Activated CD8-positive, alpha-beta memory T cell treated with anti-CD3 and anti-CD28 coated beads, Interleukin-2, amount 50 U/mL, for 1 hour (primary cell): ENCODE measurements at regions not wholly inside any gene's neighbourhood (a gene's known extent, or its start where the extent isn't known, plus 50 kb on each side); places are given as distances from the start of the nearest gene placed in this dataset.

Experiments used
- DNase-seq: peaks from one replicate; pipeline ENCODE4 v3.0.0-alpha.2; 2020; ENCODE audit errors: extremely low read depth

DNA sequence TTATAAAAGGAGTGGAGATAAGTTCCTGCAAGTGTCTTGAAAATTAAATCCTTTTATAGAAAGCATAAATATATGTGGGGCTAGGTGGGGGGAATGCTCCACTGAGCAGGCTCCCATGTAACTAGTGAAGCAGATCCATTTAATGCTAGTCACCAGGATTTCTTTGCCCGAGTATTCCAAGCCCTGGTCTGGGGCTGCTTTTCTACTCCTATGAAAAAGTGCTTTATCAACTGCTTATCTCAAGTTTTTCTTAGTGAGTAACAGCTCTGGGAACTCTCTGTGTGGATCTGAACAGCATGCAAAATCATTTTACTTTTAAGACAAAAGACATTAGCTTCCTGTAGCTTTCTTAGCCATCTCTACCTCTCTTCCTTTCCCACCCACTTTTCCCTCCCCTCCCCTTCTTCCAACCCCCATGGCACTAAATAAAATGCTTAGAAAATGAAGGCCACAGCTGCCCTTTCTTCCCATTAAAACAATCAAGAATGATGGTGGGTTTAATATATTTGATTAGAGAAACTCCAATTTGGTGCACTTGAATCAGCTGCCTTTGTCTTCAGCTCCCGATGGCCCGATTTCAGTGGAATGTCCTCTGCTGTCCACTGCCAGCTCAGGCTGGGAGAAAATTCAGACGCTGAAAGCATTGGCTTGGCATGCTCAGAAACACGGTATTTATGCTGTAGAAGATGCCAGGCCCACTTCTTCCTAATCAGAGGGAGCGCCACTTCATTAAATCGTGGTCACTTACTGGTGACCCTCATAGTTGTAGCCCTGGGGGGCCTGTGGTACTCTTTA is 475.1 kb downstream of the FOXO1 start:
- no peak for DNase-seq

DNA sequence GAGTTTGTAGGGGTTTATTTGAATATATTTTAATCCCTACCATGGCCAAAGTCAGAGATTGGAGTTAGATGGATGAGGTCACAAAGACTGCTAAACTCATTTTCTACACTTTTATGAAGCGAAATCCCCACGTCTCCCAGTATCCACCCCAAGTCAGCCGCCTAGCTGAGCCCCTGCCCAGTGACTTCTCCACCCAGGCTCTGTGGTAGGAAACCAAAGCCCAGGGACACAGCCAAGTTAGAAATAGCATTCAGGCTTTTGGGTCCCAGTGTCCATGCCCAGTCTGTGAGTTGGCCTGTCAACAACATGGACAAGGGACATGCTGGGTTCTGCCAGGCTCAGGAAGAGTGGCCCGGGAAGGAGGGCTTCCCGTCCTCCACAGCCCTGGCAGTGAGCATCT is 474.0 kb downstream of the FOXO1 start:
- no peak for DNase-seq

DNA sequence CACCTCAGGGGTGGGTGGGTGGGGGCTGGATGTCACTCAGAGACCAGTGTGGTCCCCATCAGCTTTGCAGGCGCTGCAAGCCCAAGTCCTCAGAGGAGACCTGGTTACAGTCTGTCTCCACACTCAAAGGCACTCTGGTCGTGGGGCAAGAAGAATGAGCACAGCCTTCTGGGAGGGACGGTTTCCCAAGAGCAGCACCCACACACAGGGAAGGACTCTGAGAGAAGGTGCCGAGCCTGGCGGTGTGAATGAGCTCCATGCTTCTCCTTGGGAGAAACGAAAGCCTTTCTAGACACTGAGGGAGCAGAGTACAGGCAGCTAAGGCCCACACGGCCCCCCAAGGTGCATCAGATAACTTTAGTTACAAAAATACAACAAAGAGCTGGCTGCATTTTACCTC is 473.6 kb downstream of the FOXO1 start:
- DNase-seq: no peak

DNA sequence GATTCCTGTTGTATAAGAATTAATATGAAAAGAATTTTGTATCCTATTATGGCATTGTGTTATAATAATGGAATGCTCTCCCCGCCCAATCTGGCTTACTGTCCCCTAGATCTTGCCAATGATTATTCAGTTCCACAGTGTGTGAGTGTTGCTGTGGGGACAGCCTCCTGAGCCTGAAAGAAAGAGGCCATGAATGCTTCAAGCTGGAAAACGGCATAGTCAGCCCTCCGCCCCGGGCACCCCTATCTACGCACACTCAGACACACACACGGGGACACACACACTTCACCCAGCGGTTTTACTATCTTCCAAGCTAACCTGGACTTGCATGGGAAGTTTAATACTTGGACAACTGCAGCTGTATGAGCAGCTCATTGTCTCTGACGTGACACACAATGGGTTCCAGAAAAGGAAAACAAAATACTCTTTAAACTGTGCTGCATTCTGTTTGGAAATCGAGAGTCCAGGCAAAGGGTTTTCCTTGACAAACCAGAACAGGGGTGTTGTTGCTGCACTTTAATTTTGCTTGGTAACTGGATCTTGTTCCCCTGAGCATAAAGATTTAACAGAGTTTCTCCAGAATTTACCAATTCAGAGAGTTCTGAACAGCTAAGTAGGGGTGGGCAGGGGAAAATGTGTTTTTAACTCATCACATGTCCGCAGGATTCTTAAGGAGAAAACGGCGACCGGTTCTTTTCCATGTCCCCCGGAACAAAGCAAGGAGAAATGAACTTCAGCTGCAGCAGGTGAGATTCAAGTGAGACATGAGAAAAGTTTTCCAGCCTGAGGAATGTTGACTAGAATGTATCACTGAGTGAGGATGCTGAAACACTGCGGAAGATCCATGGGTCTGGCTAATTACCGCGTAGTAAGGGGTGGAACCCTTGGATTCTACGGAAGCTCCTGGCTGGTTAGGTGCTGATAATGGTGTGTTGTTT is 472.9 kb downstream of the FOXO1 start:
- no peak for DNase-seq

DNA sequence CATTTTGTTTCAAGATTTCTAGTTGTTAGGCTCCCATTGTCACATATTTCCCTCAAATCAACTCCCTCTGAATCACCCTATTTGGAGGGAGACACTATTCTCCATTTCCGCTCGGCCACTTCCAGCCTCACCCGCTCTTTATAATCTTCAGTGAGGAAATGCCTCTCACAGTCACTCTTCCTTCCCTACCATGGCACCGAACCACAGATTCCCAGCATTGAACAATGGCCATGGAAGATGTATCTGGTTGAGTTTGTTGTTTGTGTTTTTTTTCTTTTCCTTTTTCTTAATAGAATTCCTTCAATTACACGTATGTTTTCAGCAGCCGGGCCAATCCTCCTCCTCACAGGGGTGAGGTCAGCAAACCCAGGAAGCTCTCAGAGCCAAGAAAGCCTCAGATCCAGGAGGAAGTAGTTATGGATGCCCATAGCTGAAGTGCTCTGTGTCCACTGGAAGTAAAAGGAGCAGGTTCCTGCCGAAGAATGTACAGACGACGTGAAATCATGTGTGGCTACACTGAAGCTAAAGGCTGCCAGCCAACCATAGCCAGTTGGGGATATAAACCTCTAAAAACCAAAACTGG is 472.1 kb downstream of the FOXO1 start:
- DNase-seq: no peak

DNA sequence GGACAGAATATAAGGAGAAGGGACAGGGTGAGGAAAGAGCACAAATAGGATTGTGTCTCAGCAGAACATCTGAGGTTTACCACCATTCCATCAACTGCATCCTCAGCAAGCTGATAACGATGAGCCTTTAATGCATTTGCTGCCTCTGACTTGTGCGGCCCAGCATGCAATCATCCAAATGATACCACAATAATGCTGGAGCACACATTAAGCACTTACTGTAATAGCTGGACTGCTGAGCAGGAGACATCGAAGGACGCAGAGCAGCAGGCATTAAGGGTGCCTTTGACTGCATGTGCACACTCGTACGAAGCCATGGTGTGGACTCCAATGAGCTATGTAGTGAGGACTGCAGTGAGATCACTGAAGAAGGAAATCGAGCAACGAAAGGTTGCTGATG is 469.4 kb downstream of the FOXO1 start:
- DNase-seq: no peak

DNA sequence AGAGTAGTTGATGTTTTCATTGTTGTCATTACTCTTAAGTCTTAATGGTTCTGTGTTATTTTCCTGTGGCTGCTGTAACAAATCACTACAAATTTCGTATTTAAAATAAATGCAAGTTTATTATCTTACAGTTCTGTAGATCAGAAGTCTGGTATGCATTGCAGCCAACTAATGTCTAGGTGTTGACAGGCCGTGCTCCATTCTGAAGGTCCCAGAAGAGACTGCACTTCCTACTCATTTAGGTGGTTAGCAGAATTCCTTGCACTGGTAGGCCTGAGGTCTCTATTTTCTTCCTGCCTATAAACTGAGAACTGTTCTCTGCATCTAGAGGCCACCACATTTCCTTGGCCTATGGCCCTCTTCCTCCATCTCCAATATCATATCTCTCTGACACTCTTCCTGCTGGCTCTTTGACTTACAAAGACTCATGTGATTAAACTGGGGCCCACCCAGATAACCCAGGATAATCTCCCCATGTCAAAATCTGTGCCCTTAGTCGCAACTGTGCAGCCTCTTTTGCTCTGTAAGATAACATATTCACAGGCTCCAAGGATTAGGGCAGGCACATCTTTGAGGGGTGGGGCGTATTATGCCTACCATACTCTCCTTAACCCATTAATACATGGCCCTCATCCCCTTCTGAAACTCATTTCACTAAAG is 468.4 kb downstream of the FOXO1 start:
- DNase-seq: no peak

DNA sequence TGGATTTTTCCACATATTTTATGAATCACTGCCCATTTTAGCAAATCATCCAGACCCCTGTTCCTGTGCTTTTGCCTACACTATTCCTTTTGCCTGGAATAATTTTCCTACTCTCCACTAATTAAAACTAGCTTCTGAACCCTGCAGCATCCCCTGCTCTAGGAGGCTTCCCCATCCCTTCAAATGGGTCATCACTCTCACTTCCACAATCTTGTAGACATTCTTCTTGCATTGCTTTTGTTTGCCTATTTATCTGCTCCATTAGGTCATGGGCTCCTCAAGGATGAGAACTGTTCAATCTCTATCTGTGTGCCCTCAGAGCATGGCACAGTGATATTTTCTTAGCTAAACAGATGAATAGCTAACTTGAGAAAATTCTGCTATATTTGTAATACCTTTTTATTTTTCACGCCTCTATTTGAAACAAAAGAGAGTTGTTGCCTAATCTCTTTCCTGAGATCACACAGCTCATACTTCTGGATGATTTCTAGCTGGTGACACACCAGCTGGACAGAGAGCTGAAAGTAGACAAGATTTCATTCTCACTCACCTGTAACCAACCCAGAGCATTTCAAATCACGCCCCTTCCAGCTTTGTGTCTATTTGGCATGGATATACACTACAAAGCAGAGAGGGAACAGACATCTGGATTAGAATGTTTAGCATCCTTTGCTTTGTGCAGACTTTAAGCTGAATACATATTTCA is 466.0 kb downstream of the FOXO1 start:
- no peak for DNase-seq

DNA sequence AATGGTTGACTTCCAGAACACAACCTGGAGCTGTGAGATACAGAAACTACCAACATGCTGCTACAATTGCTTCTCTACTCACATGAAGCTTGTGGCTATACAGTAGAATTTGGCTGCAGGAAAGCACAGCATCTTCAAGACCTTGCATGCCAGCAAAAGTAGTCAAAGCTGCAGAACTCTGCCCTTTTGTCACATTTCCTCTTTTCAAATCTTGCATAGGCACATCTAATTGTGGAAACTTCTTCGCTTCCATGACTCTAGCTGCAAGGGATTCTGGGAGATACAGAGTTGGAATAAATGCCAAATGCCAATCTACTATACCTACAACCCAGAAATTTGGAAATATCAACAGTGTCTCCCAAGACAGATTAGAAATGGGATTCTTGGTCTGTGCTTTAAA is 462.2 kb downstream of the FOXO1 start:
- no peak for DNase-seq

DNA sequence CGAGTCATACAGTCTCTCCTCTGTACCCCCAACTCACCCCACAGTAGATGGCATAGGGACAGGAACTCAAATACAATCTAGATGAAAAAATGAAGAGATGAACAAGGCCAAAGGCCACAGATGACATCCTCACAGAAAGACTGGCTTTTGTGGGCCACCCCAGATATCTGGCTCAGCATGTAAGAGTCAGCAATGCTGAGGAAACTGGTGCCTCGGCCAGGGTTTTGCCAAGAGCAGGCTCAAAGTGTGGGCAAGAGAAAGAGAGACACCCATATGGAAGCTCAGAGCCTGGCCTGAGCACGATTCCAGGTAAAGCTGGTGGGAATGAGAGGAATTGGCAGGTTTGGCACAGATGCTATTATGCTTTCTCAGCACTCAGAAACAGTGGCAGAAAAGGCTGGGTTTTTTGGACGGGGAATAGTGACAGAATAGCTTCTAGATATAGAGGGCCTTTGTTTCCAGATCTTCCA is 460.6 kb downstream of the FOXO1 start:
- no peak for DNase-seq

DNA sequence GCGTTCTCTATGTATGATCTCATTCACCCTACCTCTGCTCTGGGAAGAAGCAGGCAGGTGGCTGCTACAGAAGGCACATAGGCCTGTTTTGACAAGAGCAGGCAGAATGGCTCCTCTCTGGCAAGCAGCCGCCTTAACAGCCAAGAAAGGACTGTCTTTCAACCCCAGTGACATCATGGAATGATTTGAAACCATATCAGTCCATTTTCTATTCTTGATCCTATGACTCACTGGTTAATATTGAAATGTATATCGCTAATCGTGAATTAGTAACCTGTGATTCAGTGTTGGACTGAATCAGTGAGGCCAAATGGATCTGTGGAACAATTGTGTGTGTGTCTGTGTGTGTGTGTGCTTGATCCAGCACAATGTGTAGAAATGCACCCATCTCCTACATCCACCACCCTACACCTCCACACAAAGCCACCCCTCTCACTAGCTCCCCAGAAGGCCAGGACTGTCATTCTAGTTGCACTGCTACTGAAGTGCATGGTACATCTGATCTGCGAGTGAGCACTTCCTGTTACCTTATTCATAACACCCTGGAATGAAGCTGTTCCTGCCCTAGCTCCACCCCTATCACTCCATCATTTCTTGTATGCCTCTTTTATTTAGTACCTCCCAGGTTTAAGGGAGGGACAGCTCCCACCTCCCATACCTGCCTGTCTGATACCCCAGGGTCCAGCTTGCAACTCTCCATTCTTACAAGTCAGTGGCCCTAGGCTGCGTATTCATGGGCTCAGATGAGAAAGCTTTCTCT is 460.0 kb downstream of the FOXO1 start:
- no peak for DNase-seq

DNA sequence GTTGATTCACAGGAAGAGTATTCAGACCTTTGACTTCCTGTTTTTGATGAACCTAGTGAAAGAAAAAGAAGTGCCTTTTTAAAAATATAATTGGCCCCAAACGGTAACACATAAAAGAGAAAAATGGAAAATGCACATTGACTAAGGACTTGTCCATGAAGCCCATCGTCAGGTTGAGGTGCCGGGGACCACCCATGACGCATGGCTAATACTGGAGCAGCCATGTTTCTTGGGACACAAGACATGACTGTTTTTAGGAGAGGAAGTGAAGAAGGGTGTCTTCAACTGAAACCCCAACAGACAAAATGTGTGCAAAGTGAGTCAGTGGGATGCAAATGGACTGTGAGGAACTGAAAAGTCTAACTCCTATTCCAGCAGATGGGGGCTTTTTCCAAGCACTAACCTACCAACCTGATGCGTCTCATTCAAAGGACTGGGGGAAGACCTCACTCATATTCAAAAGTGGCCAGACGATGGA is 459.4 kb downstream of the FOXO1 start:
- DNase-seq: no peak

DNA sequence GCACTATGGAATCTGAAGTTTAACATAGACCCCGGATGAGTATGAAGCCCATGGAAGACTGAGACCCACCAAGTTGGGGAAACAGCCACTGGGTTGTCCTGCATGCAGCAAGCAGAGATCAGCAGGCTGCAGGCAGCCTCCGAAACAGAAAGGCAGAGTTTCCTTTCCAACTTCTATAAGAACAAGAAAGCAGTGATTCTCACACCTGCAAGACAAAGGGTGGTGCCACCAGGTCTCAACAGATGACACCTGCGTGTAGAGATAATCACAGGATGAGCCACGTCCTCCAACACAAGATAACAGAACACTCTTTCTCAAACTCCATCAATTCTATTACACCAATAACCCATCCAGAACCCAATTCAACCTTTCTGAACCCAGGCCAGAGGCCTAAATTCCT is 457.9 kb downstream of the FOXO1 start:
- DNase-seq: no peak

DNA sequence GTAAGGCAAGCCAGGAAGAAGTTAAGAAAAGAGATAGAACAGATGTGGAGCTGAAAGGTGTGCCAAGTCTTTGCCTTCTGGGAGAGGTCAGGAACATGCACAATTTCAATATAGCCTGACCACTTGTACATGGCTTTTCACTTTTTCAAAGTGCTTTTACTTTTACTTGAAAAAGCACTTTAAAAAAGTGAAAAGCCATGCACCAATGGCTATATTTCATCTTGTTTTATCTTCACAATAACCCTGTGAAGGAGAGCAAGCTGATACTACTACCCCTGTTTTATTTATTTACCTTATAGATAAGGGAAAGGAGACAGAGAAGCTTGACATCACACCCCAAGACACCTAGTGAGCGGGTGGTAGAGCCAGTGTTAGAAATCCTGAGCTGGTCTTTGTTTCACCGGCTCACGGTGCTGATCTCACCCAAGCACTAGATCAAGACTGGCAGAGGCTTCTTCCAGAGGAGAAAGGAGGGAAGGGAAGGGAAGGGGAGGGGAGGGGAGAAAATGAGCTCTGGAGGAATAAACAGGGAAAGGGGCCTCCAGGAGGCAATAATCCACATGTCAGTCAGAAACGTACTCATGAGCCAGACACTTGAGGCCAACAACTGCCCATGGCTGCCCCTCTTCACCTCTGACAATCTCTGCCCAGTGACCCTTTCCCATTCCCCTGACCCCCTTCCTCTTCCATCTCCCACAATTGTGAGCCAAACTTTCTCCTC is 455.4 kb downstream of the FOXO1 start:
- DNase-seq: no peak

DNA sequence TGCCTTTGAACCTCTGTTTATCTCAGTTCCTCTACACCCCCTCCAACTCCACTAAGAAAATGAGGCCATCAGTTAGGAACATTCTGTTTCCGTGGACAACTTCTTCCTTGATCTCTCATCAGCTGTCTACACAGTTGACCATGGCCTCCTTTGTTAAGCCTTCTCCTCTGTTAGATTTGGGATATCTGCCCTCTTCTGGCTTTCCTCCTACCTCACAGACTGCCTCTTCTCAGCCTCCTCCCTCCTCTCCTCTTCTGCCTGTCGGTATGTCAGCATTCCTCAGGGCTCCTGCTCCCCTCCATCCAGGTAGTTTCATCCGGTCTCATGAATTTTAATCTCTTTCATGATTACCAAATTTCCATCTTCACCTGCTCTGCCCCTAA is 454.9 kb downstream of the FOXO1 start:
- no peak for DNase-seq

DNA sequence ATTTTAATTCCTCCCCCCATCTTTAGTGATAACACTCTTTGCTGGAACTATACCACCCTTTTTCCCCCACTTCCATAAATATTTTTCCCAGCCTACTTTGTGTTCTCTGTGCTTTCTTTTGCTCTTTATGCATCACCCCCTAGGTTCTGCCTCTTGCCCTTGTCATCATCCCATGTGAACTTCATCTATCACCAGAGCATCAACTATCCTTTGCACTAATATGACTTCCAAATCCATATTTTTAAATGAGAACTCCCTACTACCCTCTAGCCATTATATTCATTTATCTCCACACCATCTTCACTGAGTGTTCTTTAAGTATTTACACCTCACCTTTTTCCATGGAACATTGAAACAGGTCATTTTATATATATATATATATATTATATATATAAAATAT is 452.7 kb downstream of the FOXO1 start:
- no peak for DNase-seq

DNA sequence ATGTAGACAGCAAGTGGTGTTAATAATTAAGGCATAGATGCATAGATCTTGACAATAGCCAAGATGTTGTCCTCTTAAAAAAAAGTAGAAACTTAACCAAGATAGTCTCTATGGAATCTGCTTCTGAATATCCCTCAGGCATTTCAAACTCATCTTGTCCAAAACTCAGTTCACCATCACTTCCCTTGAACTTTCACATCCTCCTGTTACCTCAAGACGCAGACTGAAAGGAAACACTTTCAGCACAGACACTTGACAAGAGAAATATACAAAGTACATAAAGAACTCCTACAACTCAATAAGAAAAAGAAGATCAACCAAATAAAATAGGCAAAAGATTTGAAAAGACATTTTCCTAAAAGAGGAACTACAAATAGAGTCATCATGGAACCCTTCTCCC is 451.1 kb downstream of the FOXO1 start:
- no peak for DNase-seq

DNA sequence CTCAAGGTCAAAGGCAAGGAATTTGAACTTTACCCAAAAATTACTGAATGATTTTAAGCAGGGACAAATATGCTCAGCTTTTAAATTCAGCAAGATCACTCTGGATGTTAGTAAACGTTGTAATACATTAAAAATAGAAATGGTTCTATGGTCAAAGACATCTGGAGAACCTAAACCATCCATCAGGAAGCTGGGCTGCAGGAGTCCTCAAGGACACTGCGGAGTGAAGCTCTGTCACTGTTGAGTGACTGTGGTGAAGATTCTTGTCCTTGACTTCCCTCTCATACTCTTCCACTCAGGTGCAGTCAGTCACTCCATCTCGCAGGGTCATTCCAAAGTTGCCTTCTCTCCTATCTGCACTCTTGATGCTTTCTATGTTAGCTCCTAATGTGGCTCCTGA is 450.7 kb downstream of the FOXO1 start:
- DNase-seq: no peak

DNA sequence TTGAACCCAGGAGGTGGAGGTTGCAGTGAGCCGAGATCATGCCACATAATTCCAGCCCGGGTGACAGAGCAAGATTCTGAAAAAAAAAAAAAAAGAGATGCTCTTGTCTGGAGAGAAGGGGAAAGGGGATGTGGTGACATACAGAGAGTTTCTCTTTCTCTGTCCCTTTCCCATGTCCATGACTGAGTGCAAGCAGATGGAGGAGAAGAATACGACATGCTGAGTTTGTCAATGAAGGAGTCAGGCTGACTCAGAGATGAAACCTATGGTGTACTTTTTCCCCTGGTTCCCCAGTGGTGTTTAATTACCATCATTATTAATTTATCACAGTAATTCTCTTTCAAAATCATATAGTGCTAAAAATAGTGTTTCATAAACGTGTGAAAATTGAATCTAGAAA is 448.8 kb downstream of the FOXO1 start:
- DNase-seq: no peak
